Tibial artery (tissue), 4 donors: ENCODE measurements at regions not wholly inside any gene's neighbourhood (a gene's known extent, or its start where the extent isn't known, plus 50 kb on each side); places are given as distances from the start of the nearest gene placed in this dataset.

Experiments used
- DNase-seq, 2 donors: peaks; one replicate each; pipeline ENCODE4 v3.0.0-alpha.2; 2019
- H3K27ac ChIP-seq, 2 donors: fragments of 200-600 bp; sonication (generic) in 1 of 2; 1 replicate in 1 of 2; 2 replicates in 1 of 2; pipeline ENCODE4 v1.5.1; 2018 to 2019; ENCODE audit warnings: mild to moderate bottlenecking in 1 of 2
- H3K27me3 ChIP-seq, 2 donors: fragments of 200-600 bp; sonication (generic) in 1 of 2; one replicate each; pipeline versions ENCODE4 v1.5.1 to v1.6.0; 2016 to 2019
- H3K36me3 ChIP-seq, 3 donors: fragments of 200-600 bp; sonication (generic) in 2 of 3; one replicate each; pipeline ENCODE4 v1.5.1; 2016 to 2019; ENCODE audit warnings: mild to moderate bottlenecking in 2 of 3
- H3K4me1 ChIP-seq, 4 donors: fragments of 200-600 bp; sonication (generic) in 2 of 4; 1 replicate in 3 of 4; 2 replicates in 1 of 4; pipeline ENCODE4 v1.5.1; 2016 to 2019
- H3K4me3 ChIP-seq, 2 donors: fragments of 200-600 bp; sonication (generic) in 1 of 2; 1 replicate in 1 of 2; 2 replicates in 1 of 2; pipeline ENCODE4 v1.5.1; 2018 to 2019; ENCODE audit warnings: mild to moderate bottlenecking in 2 of 2
- H3K9me3 ChIP-seq, 3 donors: fragments of 200-600 bp; sonication (generic) in 1 of 3; one replicate each; pipeline ENCODE4 v1.5.1; 2016 to 2019
- intact Hi-C: fragments of 100-400 bp; cut with DNase I; formaldehyde crosslinking; loops from one replicate; pipeline ENCODE4 v1.15.0; 2023; ENCODE audit warnings: low total_unique reads
- TF ChIP-seq, protein P1 (sequence below), 2 experiments: fragments of 200-600 bp in 1 of 2; fragments of 450-650 bp in 1 of 2; IDR thresholded peaks; one replicate each; pipeline ENCODE4 v1.5.1; 2017 to 2019; ENCODE audit warnings: antibody characterized with exemption in 2 of 2, mild to moderate bottlenecking in 1 of 2, moderate library complexity in 1 of 2

GRCh38 chr13:21232599-21232998 is 56.1 kb downstream of the MRPL57 start:
- no peaks in the 10 kb centered on the region for H3K9me3 ChIP-seq
- no peaks in the 10 kb centered on the region for H3K27me3 ChIP-seq
- intact Hi-C loops: no loop called here
- TF ChIP-seq, protein P1, sequence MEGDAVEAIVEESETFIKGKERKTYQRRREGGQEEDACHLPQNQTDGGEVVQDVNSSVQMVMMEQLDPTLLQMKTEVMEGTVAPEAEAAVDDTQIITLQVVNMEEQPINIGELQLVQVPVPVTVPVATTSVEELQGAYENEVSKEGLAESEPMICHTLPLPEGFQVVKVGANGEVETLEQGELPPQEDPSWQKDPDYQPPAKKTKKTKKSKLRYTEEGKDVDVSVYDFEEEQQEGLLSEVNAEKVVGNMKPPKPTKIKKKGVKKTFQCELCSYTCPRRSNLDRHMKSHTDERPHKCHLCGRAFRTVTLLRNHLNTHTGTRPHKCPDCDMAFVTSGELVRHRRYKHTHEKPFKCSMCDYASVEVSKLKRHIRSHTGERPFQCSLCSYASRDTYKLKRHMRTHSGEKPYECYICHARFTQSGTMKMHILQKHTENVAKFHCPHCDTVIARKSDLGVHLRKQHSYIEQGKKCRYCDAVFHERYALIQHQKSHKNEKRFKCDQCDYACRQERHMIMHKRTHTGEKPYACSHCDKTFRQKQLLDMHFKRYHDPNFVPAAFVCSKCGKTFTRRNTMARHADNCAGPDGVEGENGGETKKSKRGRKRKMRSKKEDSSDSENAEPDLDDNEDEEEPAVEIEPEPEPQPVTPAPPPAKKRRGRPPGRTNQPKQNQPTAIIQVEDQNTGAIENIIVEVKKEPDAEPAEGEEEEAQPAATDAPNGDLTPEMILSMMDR (IDR thresholded peaks at IDR 0.05): no peak
- H3K4me1 ChIP-seq: no peaks in the 10 kb centered on the region
- no peak overlapping the region for H3K27ac ChIP-seq
- no peak overlapping the region for H3K4me3 ChIP-seq
- DNase-seq: no peak
- H3K36me3 ChIP-seq: no peaks in the 10 kb centered on the region

- TF ChIP-seq, protein P1 (IDR thresholded peaks at IDR 0.05): no peak
- Histone ChIP-seq H3K9me3 (no peaks in the 10 kb centered on the region), H3K27me3 (no peaks in the 10 kb centered on the region), H3K4me3 (no peak overlapping the region), H3K36me3 (no peaks in the 10 kb centered on the region), H3K4me1 (no peaks in the 10 kb centered on the region), H3K27ac (no peak overlapping the region)
- DNase-seq: no peak
- intact Hi-C loops: no loop called here
These were observed 56.6 kb downstream of the MRPL57 start for GRCh38 chr13:21233086-21233485.

DNA sequence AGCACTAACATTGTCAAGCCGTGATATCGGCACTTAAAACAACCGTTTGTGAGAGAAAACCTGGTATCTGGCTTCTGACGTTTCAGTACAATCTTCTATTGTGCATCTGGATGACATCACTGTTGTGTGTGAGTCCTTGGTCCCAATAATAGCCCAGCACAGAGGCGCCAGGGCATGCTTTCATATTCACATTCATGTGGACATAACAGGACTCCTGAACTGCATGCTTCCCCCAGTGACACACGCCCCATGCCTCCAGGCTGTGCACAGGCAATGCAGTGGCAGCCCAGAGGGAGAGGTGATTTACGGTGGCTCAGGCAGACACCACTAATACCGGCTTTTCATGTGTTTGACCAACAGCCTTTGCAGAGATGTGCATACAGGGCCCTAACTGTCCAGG is 58.1 kb downstream of the MRPL57 start:
- H3K4me3 ChIP-seq: no peak overlapping the region

DNA sequence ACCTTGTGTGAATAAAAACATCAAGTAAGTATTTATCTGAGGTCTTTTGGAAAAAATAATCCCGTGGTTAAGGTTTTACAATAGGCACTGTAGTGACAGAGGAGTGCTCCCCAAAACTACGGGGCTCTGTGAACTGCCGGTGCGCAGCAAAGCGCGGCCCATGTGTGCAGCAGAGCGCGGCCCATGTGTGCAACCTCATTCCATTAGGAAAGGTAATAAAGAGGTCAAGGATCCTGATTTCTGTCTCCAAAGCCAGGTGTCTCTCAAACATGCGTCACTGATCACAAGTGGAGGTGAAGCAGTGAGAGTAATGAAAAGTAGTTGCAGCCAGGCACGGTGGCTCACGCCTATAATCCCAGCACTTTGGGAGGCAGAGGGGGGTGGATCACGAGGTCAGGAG is 58.7 kb downstream of the MRPL57 start:
- TF ChIP-seq, protein P1 (IDR thresholded peaks at IDR 0.05): no peak
- Histone ChIP-seq H3K36me3 (no peaks in the 10 kb centered on the region), H3K4me1 (no peaks in the 10 kb centered on the region), H3K9me3 (no peaks in the 10 kb centered on the region), H3K27me3 (no peaks in the 10 kb centered on the region), H3K4me3 (no peak overlapping the region), H3K27ac (no peak overlapping the region)
- intact Hi-C loops: no loop called here
- no peak for DNase-seq

More for the DNA sequence above, 58.1 kb downstream of the MRPL57 start:
- TF ChIP-seq, protein P1 (IDR thresholded peaks at IDR 0.05): no peak
- intact Hi-C loops: no loop called here
- H3K9me3 ChIP-seq: no peaks in the 10 kb centered on the region
- no peaks in the 10 kb centered on the region for H3K4me1 ChIP-seq
- no peak for DNase-seq
- H3K36me3 ChIP-seq: no peaks in the 10 kb centered on the region
- H3K27ac ChIP-seq: no peak overlapping the region
- H3K27me3 ChIP-seq: no peaks in the 10 kb centered on the region

GRCh38 chr13:21237081-21237480 is 60.6 kb downstream of the MRPL57 start:
- intact Hi-C loops: no loop called here
- no peaks in the 10 kb centered on the region for H3K27me3 ChIP-seq
- H3K4me3 ChIP-seq: no peak overlapping the region
- DNase-seq: no peak
- no peaks in the 10 kb centered on the region for H3K9me3 ChIP-seq
- TF ChIP-seq, protein P1 (IDR thresholded peaks at IDR 0.05): no peak
- H3K4me1 ChIP-seq: no peaks in the 10 kb centered on the region
- no peak overlapping the region for H3K27ac ChIP-seq
- no peaks in the 10 kb centered on the region for H3K36me3 ChIP-seq

GRCh38 chr13:21238267-21238666 is 61.8 kb downstream of the MRPL57 start:
- Histone ChIP-seq H3K36me3 (no peaks in the 10 kb centered on the region), H3K9me3 (no peaks in the 10 kb centered on the region), H3K27ac (no peak overlapping the region), H3K4me1 (no peaks in the 10 kb centered on the region), H3K4me3 (no peak overlapping the region), H3K27me3 (no peaks in the 10 kb centered on the region)
- TF ChIP-seq, protein P1 (IDR thresholded peaks at IDR 0.05): no peak
- no peak for DNase-seq
- intact Hi-C loops: no loop called here
